GM19452 (cell line): ENCODE measurements at regions not wholly inside any gene's neighbourhood (a gene's known extent, or its start where the extent isn't known, plus 50 kb on each side); places are given as distances from the start of the nearest gene placed in this dataset.

Experiments
- ATAC-seq: cut with Tn5 transposase; IDR thresholded peaks from one replicate; pipeline ENCODE4 v1.9.1; 2021; ENCODE audit not compliant: unreplicated experiment

DNA sequence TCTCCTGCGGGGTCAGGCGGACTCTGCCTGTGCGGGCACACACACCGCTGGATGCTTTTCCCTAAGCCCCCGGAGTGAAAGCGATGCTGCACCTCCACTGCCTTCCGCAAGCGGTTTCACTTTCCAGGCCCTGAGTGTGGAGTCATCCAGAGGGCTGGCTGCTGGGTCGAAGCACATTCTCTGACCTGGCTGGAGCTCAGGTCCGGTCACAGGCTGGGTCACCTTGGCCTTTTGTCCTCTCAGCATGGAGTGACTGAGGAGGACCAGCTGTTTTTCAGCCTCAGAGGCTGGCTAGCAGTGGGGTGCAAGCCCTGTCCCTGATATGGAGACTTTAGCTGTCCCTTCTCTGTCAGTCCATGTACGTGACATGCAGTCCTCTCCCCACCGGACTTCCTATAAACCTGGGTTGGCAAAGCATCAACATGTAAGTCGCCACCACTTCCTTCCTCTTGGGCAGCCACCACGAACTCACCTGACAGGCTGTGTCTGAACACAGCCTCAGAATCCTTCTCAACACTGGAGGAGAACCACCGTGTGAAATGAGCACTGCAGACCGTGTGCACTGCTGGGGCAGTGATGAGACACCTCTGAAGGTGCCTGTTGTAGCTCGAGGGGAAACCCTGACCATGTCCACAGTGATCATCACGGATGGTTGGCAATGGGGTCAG, 51.3 kb downstream of the GADD45G start:
- ATAC-seq: no peak

DNA sequence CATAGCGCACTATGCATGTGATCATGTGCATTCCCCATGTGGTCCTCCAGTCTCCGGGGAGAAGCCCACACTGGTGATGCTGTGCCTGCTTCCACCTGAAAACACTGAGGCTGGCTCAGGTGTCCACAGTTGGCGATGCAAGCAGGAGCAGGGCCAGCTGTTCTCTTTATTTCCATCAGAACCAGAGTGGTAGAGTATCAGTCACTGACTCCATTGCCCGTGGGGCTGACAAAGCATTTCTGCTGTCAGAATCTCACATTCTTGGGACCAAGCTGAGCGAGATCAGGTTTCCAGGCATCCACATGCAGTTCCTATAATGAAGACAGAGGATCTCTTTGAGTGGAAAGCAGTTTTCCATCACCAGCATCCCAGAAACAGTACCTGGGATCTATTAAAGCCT, 52.5 kb downstream of the GADD45G start:
- ATAC-seq: no peak

DNA sequence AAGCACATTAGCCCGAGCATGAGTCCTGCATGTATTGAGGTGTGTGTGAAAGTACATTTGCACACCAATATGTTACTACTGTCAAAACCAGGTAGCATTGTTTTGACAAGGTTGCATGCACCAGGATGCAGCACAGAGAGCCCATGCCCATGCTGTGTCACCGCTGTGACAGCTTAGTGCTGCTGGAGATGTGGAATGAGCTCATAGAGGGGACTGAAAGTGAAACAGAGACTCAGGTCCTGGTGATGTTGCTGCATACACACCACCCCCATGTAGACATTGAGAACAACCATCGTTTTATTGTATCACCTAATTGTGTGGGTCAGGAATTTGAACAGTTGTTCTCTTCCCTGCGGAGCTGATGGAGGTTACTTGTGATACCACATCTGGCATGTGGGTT, 53.0 kb downstream of the GADD45G start:
- ATAC-seq: no peak

DNA sequence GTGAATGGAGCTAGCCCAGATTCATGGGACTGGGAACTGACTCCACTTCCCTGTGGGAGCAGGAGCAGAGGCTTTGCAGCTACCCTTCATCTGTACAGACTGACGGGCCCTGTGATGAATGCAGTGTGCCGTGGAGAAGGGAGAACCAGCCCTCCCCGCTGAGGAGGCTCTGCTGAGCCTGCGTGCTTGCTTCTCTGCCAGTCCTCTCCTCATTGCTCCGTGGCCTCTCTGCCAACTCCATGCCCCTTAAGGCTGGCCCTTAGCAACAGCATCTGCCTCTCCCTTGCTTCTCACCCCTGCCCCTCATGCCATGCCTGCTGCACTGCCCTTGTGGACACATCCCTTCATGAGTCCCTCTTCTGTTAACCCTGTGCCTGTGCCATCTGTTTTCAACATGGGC, 53.6 kb downstream of the GADD45G start:
- no peak for ATAC-seq

DNA sequence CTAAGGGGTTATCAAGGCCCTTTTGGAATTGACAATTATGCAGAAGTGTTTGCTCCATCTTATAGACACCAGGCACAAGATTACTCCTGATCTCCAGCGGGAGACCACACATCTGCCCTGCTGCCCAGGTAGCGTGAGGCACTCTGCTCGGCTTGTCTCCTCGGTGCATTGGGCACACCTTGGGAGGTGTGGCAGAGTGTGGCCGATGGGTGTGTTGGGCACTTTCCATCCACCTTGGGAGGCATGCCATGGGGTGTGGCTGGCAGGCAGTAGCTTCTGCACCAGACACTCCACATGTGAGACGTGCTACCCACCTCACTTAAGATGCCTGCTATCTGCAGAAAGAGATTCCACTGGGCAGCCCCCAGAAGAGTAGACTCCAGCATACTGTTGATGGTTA, 54.1 kb downstream of the GADD45G start:
- no peak for ATAC-seq

DNA sequence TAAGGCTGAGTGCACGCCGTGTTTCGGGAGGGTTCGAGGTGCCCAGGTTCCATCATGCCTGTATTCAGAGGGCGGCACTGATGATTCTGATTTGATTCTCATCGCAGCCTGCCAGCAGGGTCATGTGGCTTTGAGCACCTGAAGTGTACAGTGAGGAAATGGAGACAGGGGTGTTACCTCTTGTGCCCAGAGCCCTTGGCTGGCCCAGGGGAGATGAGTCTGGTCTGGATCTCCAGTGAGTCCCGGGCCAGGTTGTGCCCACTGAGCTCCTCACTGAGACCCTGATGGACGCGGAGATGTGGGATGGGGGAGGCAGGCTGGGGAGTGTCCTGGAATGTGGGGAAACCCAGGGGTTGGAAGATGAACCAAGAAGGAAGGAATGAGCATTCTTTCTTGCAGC, 54.7 kb downstream of the GADD45G start:
- ATAC-seq: no peak

DNA sequence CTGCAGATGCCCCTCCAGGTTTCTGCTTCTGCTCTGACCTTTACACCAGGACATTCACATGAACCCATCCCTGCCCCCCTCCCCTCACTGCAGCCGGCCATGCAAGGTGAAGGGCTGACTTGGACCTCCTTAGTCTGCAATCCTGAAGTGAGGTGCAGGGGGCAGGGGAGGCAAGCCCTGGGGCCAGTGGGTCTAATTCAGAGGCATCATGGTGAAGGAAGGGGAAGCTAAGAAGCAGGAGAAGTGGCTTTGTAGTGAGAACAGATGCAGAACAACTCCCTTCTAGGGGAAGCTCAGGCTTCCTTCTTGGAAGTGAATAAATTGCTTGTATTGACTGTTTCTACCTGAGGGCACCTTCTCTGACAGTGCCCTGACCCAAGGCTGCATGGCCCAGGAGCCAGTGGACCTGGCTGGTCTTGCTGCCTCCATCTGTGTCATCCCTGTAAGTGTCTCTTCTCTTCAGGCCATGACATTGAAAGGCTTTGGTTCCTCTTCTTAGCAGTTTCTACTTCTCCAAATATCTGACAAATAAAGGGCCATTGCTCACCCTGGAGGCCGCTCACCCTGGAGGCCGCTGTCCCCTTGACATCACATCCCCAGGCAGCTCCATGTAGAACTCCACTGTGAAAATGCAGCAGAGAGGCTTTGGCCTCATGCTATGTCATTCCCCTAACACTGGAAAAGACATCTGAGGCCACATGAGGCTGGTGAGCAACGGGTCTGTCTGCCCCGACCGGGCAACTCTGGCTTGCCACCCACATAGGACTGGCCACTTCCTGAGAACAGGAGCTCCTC, 55.3 kb downstream of the GADD45G start:
- ATAC-seq: no peak

DNA sequence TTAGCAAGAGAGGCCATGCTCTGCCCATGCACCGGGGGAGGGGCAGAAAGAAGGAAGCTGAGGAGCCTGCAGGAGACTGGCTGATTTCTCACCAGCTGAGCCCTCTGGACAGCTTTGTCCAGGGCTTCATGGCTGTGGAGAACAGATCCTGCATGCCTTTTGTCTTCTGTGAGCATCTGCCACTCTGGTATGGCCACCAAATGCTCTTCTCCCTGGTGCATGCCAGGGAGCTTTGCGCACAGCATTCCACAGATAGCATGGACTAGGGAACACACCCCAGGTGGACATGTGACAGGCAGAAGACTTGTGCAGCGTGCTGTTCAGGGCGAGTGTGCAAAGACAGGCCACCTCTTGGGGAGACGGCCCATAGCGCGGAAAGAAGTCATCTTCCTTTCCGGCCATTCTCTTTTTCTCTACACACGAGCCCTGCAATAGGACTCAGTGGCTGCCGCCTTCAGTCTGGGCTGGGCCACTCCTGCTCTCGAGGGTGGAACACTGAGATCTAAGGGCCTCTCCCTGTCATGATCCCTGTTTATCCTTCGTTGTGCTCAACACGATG, 56.7 kb downstream of the GADD45G start:
- ATAC-seq: no peak

DNA sequence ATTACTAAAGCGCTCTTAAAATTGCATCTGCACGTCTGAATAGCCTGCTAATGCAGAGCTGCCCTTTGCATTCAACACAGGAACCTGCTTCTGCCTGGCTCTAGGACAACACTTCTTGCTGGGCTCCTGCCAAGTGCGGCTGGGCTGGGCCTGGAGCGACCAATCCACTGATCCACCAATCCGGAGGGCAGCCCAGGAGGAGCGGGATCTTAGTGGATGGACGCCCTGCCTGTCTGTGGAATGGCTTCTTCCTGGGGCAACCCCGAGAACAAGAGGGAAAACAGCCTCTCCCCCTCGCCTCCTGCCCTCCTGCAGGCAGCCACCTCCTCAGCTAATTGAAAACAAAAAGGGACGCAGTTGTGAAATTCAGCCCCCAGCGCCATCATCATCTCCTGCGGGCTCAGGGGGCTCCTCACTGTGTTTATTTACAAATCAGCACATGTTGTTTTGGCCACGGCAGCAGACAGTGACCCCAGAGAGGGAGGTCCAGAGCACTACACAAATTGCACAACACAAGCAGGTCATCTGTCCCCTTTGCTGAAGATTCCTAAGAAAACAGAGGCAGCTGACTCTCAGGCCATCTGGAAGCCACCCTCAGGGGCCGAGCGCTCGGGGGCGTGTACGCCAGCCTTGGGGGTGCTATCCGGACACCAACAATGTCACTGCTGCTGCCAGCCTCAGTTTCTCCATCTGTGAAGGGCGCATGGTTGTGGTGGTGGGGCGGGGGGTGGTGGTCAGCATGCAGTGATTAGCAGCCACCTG, 57.3 kb downstream of the GADD45G start:
- ATAC-seq: no peak

DNA sequence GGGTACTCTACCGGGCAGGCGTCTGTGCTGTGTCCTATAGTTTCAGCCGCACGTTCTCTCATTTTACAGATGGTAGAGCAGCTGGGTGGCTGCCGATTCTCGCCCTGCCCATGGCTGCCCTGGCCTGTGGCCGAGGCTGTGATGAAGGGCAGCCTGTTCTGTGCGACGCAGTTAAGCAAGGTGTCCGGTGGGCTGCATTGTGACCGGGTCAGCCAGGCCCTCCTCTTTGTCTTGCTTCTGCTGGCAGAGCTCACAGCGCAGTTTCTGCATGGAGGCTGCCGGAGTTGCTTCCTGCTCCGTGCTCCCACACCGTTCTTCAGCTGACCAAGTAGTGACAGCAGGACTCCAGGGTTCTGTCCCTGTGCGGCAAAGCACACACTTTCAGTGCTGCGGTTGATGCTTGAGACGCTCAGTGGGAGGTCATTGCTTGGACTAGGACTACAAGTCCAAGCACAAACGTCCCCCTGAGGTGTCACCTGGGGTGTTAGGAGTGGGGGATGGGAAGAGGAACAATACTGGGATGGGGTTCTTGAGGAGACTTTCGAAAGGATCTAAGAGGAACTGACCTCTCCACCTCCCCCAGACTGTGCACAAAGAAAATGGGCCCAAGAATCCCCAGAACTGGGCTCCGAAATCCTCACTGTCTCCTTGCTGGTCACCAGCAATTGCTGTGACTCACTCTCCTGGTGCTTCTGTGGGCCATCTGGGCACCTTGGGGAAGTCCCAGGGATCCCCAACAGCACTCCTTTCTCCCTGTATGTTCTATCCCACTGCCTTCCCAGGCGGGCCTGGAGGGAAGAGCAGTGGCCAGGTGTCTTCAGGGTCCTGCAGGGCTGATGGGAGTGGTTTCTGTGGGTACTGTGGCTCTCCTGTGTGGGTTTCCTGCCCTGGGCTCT, 58.2 kb downstream of the GADD45G start:
- ATAC-seq: no peak

DNA sequence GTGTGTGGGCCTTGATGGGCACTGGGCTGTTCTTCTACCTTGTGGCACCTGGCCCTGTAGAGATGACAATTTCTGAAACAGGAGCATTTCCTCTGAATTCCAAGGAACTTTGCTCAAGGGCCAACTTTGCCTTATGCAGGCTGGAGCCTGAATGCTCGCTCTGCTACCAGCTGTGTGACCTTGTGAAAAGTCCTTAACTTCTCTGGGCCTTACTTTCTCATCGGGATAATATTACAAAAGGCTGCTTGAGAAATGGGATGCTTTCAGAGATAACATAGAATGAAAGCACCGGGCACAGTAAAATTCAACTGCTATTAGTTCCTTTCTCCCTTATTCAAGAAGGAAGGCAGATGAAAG, 58.8 kb downstream of the GADD45G start:
- ATAC-seq: no peak

DNA sequence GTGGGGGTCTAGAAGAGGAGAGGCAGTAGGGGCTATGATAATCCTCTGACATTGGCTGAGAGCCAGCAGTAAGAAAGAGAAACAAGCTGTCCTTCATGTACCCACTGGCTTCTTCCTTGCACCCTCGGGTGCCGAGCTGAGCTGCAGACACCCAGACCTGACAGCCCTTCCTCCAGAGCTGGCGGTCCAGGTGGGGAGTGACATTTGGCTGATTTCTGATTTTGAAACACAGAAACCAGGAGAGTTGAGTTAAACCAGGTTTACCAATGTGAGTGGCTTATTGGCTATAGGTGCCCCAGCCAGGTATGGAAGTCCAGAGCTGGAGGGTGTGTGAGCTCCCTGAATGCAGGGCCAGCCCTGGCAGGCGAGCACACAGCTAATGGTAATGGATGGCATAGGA, 59.2 kb downstream of the GADD45G start:
- ATAC-seq: no peak

DNA sequence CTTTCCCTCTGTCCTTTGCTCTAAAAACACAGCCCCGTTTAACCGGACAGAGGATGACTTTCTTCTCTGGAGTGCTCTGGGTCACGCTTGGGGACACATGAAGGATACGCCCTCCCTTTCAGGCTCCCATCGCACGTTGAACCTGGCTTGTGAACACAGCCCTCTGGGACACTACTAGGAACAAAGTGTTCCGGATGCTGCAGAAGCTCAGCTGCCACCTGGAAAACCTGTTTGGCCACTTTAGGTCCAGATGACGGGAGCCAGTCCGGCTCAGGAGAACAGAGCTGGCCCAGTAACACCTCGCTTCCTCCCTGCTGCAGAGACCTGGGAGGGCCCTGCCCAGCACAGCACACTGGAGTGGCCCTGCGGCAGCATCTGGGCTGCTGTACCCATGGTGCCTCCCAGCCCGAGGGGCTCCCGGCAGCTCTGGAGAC, 60.1 kb downstream of the GADD45G start:
- no peak for ATAC-seq

DNA sequence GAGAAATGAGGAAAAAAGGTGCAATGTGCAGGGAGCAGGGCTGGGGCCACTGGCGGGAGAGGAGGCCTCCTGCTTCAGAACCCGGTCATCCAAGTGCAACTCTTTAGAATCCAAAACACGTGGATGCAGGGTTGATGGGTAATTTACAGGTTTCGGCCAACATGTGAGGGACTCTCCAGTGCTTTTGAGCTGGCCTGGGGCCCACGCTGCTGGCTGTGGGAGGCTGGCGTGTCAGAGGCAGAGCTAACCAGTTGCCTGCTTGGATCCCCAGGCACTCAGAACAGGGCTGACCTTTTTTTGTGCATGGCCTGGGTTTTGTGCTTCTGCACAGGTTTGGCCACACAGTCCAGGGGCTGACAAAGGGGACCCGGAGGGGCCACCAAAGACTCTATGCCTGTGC, 61.6 kb downstream of the GADD45G start:
- ATAC-seq: no peak

DNA sequence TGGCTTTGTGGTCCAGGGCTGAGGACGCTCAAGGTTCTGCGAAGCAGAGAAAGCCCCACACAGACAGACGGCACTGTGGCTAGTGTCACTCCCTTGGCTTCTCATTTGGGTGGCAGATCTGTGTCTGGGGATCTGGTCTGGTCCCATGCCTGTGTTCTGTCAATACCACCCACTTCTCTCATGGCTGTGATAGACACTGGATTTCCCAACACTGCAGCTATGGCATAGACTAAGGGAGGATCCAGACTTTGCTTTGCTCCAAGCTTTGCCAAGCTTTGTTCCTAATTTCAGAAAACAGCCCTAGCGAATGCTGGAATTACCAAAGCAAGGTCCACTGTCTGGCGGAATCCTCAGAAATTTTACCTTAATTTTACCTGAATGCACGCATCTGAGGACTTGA, 62.1 kb downstream of the GADD45G start:
- no peak for ATAC-seq

DNA sequence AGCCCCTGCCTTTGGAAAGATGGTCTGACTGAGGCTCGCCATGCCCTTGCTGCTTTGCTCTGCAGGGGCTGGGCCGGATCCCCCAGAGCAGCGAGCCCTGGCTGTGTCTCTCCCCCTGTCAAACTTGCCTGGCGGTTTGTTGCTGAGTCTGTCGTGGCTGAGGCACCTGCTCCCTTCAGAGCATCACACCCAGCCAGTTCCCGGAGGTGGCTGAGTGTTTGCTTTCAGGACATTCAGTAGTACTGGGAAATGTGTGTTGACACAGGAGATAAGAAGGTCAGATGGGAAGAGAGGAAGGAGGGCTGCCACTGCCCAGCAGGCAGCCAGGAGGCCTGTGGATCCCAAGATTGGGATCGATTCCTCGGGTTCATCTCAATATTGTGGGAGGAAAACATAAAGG, 62.9 kb downstream of the GADD45G start:
- no peak for ATAC-seq

DNA sequence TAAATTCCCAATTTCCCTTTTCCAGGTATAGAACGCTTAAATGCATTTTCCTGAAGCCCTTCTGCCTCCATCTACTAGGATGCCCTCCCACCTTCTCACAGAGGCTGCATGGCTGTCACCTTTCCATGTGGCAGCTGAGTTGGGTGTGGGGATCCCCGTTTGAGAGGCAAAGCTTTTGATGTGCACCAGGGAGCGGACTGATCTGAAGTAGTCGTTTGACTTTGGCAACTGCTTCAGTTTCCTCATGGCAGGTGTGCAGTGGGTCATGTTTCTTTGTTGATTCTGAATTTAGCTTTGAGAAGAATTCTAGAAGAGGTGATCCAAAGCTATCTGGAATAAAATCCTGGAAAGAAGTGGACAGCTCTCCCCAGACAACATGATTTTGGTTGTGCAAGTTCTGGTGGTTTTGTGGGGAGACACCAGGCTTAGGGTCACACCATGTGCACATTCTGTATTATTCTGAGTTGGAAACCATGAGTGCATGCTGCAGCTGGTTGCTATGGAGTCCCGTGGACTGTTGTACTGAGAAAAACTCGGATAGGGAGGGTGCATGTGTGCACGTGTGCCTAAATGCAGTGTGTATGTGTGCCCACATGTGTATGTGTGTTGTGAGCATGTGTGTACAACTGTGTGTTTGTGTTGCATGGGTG, 63.5 kb downstream of the GADD45G start:
- no peak for ATAC-seq

DNA sequence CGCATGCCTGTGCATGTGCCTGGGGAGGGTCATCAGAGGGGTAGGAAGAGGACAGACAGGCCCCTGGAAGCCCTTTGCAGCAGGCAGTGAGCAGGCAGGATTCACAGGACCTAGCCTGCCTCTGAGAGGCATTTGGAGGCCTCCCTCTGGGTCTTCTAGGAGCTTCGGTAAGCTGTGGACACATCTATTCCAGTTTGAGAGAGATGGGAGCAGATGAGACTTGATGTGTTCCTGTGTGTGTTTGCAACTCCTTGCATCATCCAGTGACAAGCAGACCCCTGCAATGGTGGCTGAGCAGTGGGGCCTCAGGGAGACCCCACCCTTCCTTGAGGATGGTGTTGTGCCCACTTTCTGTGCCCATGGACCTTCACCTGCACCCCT, 64.0 kb downstream of the GADD45G start:
- no peak for ATAC-seq

DNA sequence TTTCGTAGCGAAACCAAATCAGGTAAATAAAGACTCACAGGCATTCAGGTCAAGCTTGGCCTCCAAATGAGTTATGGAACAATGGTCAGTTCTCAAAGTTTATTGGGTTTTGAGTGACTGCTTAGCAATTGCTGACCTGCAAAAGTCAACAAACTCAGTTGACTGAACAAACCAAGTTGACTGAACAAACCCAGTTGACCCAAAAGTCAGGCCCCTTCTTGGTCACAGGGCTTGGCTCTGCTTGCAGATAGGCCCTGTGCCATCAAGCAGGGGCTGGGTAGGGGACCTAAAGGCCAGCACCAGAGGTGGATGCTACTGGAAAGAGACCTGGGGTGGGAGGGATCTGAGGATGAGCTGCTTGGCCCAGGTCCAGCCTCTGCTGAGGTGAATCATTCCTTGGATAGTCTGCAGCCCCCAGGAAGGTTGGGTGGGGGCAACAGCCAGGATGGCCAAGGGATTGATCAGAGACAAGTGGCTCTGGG, 64.6 kb downstream of the GADD45G start:
- ATAC-seq: no peak

DNA sequence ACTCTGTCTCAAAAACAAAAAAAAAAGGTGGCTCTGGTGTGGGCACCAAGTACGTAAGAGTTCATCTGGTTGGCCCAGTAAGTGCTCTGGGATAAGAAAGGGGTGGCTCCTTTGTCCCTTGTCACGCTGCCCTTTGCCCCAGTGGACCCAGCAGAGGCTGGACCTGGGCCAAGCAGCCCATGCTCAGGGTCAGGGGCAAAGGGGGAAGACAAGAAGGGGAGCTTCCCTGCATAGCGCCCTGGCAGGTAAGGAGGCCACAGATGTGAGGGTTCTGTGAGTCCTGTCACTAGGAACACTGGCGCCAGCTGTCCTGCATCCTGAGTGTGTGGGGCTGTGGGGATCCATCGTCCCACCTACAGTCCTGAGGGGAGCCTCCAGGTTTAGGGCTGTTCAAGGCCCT, 65.3 kb downstream of the GADD45G start:
- no peak for ATAC-seq
